Activated CD8-positive, alpha-beta T cell treated with anti-CD3 and anti-CD28 coated beads for 36 hours (primary cell): ENCODE measurements at regions not wholly inside any gene's neighbourhood (a gene's known extent, or its start where the extent isn't known, plus 50 kb on each side); places are given as distances from the start of the nearest gene placed in this dataset.

Source experiments
- ATAC-seq: fragments of 200-7000 bp; cut with Tn5 transposase; one replicate; pipeline ENCODE4 v1.10.0; 2021; ENCODE audit warnings: mild to moderate bottlenecking, moderate library complexity
- CTCF ChIA-PET: fragments of 350-600 bp; sonication (Branson Sonifier 250); formaldehyde crosslinking; loops from one replicate; lab custom pipeline; 2021; ENCODE audit warnings: antibody characterized with exemption; lab: Charles Lee
- POLR2A ChIA-PET: fragments of 350-600 bp; sonication (Branson Sonifier 250); formaldehyde crosslinking; loops from one replicate; lab custom pipeline; 2021; ENCODE audit warnings: antibody characterized with exemption; lab: Charles Lee
- DNase-seq: peaks from one replicate; pipeline ENCODE4 v3.0.0-alpha.2; 2020
- H3K27ac Mint-ChIP-seq: one replicate; pipeline ENCODE4 v1.8.0; 2021; ENCODE audit warnings: mild to moderate bottlenecking, mixed read lengths
- H3K27me3 Mint-ChIP-seq: one replicate; pipeline ENCODE4 v1.8.0; 2021; ENCODE audit warnings: mixed read lengths
- H3K36me3 Mint-ChIP-seq: one replicate; pipeline ENCODE4 v1.8.0; 2021; ENCODE audit warnings: low read depth, mixed read lengths
- H3K4me1 Mint-ChIP-seq: one replicate; pipeline ENCODE4 v1.8.0; 2021; ENCODE audit warnings: low read depth, mixed read lengths
- H3K4me3 Mint-ChIP-seq: one replicate; pipeline ENCODE4 v1.8.0; 2021; ENCODE audit warnings: mild to moderate bottlenecking, moderate library complexity, mixed read lengths
- H3K9me3 Mint-ChIP-seq: one replicate; pipeline ENCODE4 v1.8.0; 2021; ENCODE audit warnings: mixed read lengths
- CTCF ChIP-seq: fragments of 200-600 bp; IDR thresholded peaks from one replicate; pipeline ENCODE4 v1.8.0; 2022; ENCODE audit warnings: antibody characterized with exemption, mild to moderate bottlenecking
- intact Hi-C: fragments of 100-400 bp; cut with micrococcal nuclease; formaldehyde crosslinking; loops from one replicate; pipeline ENCODE4 v1.10.0; 2022

GRCh38 chr16:9436175-9436574 is 344.7 kb downstream of the HAPSTR1 start:
- ATAC-seq (no peak), DNase-seq (no peak)
- intact Hi-C loops, result no loop called here
- no peaks in the 10 kb centered on the region for H3K4me1 Mint-ChIP-seq
- H3K27me3 Mint-ChIP-seq, result peaks cover 2% of the 10 kb centered on the region
- H3K27ac Mint-ChIP-seq, result no peak overlapping the region
- no peak for TF ChIP-seq CTCF
- POLR2A ChIA-PET, result no interaction called here
- no peaks in the 10 kb centered on the region for H3K36me3 Mint-ChIP-seq
- CTCF ChIA-PET, result no interaction called here
- H3K9me3 Mint-ChIP-seq, result peaks cover 4% of the 10 kb centered on the region
- no peak overlapping the region for H3K4me3 Mint-ChIP-seq

- no peak overlapping the region for H3K4me3 Mint-ChIP-seq
- intact Hi-C loops, result no loop called here
- POLR2A ChIA-PET, result no interaction called here
Measured at GRCh38 chr16:9437115-9437514, 345.7 kb downstream of the HAPSTR1 start.

GRCh38 chr16:9438991-9439390 is 347.5 kb downstream of the HAPSTR1 start:
- Mint-ChIP-seq H3K4me1 (no peaks in the 10 kb centered on the region), H3K4me3 (no peak overlapping the region), H3K36me3 (no peaks in the 10 kb centered on the region), H3K27ac (no peak overlapping the region), H3K9me3 (peaks cover 4% of the 10 kb centered on the region), H3K27me3 (peaks cover 2% of the 10 kb centered on the region)
- ChIA-PET CTCF (no interaction called here), POLR2A (no interaction called here)
- TF ChIP-seq CTCF, result no peak
- ATAC-seq (no peak), DNase-seq (no peak)
- intact Hi-C loops, result no loop called here

More at GRCh38 chr16:9437115-9437514, 345.7 kb downstream of the HAPSTR1 start:
- no peaks in the 10 kb centered on the region for H3K4me1 Mint-ChIP-seq
- CTCF ChIA-PET, result no interaction called here
- peaks cover 2% of the 10 kb centered on the region for H3K27me3 Mint-ChIP-seq
- H3K9me3 Mint-ChIP-seq, result peaks cover 4% of the 10 kb centered on the region
- TF ChIP-seq CTCF, result no peak
- H3K36me3 Mint-ChIP-seq, result no peaks in the 10 kb centered on the region
- ATAC-seq (no peak), DNase-seq (no peak)
- no peak overlapping the region for H3K27ac Mint-ChIP-seq

GRCh38 chr16:9441012-9441411 is 349.6 kb downstream of the HAPSTR1 start:
- intact Hi-C loops, result no loop called here
- H3K27me3 Mint-ChIP-seq, result peaks cover 2% of the 10 kb centered on the region
- no peak overlapping the region for H3K27ac Mint-ChIP-seq
- peaks cover 2% of the 10 kb centered on the region for H3K9me3 Mint-ChIP-seq
- no peak overlapping the region for H3K4me3 Mint-ChIP-seq
- no peaks in the 10 kb centered on the region for H3K36me3 Mint-ChIP-seq
- ChIA-PET CTCF (no interaction called here), POLR2A (no interaction called here)
- no peak for TF ChIP-seq CTCF
- no peak for DNase-seq
- no peak for ATAC-seq
- H3K4me1 Mint-ChIP-seq, result no peaks in the 10 kb centered on the region

- intact Hi-C loops, result no loop called here
- POLR2A ChIA-PET, result no interaction called here
- peaks cover 2% of the 10 kb centered on the region for H3K27me3 Mint-ChIP-seq
- H3K36me3 Mint-ChIP-seq, result no peaks in the 10 kb centered on the region
- no peaks in the 10 kb centered on the region for H3K4me1 Mint-ChIP-seq
- DNase-seq, result no peak
- TF ChIP-seq CTCF, result no peak
- H3K4me3 Mint-ChIP-seq, result no peak overlapping the region
- peaks cover 2% of the 10 kb centered on the region for H3K9me3 Mint-ChIP-seq
- no peak overlapping the region for H3K27ac Mint-ChIP-seq
- ATAC-seq, result no peak
- CTCF ChIA-PET, result no interaction called here
Measured at GRCh38 chr16:9443864-9444263, 352.4 kb downstream of the HAPSTR1 start.
